ENCODE measurements at regions not wholly inside any gene's neighbourhood (a gene's known extent, or its start where the extent isn't known, plus 50 kb on each side); places are given as distances from the start of the nearest gene placed in this dataset.

GRCh38 chr4:153974452-153974851 lies 185.6 kb upstream of the SFRP2 start (continued):
- TF ChIP-seq SP4 (IDR thresholded peaks at IDR 0.05; ENCODE audit: low read length) = no peak

- H3K4me1 ChIP-seq (replicated peaks in 1 of 4; ENCODE audit: control insufficient read depth in 3 of 4, insufficient read depth in 4 of 4, low read length in 3 of 4) = no peaks in the 10 kb centered on the region
- no peak for TF ChIP-seq KDM4A (IDR thresholded peaks at IDR 0.05; ENCODE audit: low read depth, low read length, severe bottlenecking)
- no peak for TF ChIP-seq RBBP5 (IDR thresholded peaks at IDR 0.05; ENCODE audit: borderline replicate concordance, low read depth, low read length)
- TF ChIP-seq TCF12 (IDR thresholded peaks at IDR 0.05; ENCODE audit: low read depth, low read length) = no peak
- no peak for TF ChIP-seq SIRT6 (IDR thresholded peaks at IDR 0.05; ENCODE audit: low read length)
- no peak for TF ChIP-seq BCL11A (IDR thresholded peaks at IDR 0.05; ENCODE audit: low read depth in 2 of 2, low read length in 2 of 2)
- TF ChIP-seq GTF2F1 (IDR thresholded peaks at IDR 0.05; ENCODE audit: borderline replicate concordance, low read depth, low read length) = no peak
- TF ChIP-seq EP300 (IDR thresholded peaks at IDR 0.05; ENCODE audit: borderline replicate concordance in 1 of 2, low read depth in 2 of 2, low read length in 2 of 2) = no peak
- TF ChIP-seq EGR1 (IDR thresholded peaks at IDR 0.05; ENCODE audit: borderline replicate concordance, low read depth, low read length) = no peak
- TF ChIP-seq GABPA (IDR thresholded peaks at IDR 0.05; ENCODE audit: borderline replicate concordance, insufficient read depth, low read length) = no peak
- no peak for TF ChIP-seq ASH2L (IDR thresholded peaks at IDR 0.05; ENCODE audit: low read length)
- no peak for TF ChIP-seq KDM1A (IDR thresholded peaks at IDR 0.05; ENCODE audit: borderline replicate concordance, low read length)
- TF ChIP-seq CBX8 (IDR thresholded peaks at IDR 0.05; ENCODE audit: borderline replicate concordance, low read depth, low read length) = no peak
- TF ChIP-seq TAF1 (IDR thresholded peaks at IDR 0.05; ENCODE audit: low read depth, low read length) = no peak
- TF ChIP-seq POLR2A (IDR thresholded peaks at IDR 0.05; ENCODE audit: control extremely low read depth in 1 of 2, low read depth in 2 of 2, low read length in 2 of 2) = no peak
Observed at GRCh38 chr4:153973942-153974341, 185.1 kb upstream of the SFRP2 start.

More at GRCh38 chr4:153973942-153974341, 185.1 kb upstream of the SFRP2 start:
- Histone ChIP-seq H2AFZ (ENCODE audit: low read length) (no peak overlapping the region), H4K5ac (ENCODE audit: insufficient read length, low read depth, low read length) (no peak overlapping the region), H3K4ac (replicated peaks; ENCODE audit: insufficient read length, low read depth, low read length) (no peak overlapping the region), H2BK12ac (ENCODE audit: low read depth, low read length) (no peak overlapping the region), H3K56ac (replicated peaks; ENCODE audit: insufficient read length, low read depth, low read length) (no peak overlapping the region), H3K9me3 (ENCODE audit: insufficient read depth in 2 of 2, low read depth in 1 of 2, low read length in 1 of 2) (peaks cover 16 to 25% of the 10 kb centered on the region in 2 experiments), H4K8ac (ENCODE audit: extremely low read depth, insufficient read depth, low read length) (no peak overlapping the region), H2BK120ac (replicated peaks; ENCODE audit: low read depth, low read length) (no peak overlapping the region), H3K36me3 (ENCODE audit: control insufficient read depth in 2 of 4, insufficient read depth in 4 of 4, low read length in 3 of 4) (no peaks in the 10 kb centered on the region), H3K79me2 (ENCODE audit: control insufficient read depth in 1 of 2, insufficient read depth in 2 of 2, low read length in 2 of 2) (no peaks in the 10 kb centered on the region), H3K27me3 (replicated peaks in 1 of 4; ENCODE audit: control insufficient read depth in 3 of 4, extremely low read depth in 1 of 4, insufficient read depth in 3 of 4, low read length in 3 of 4) (no peaks in the 10 kb centered on the region), H2BK20ac (ENCODE audit: low read length) (no peak overlapping the region), H3K23ac (ENCODE audit: insufficient read length) (no peak overlapping the region), H3K4me3 (ENCODE audit: extremely low read depth in 1 of 4, insufficient read depth in 2 of 4, low read depth in 3 of 4, low read length in 4 of 4) (no peak overlapping the region), H2BK5ac (ENCODE audit: low read depth, low read length) (no peak overlapping the region), H3K79me1 (ENCODE audit: low read depth, low read length) (no peaks in the 10 kb centered on the region), H3K23me2 (ENCODE audit: low read depth, low read length) (no peaks in the 10 kb centered on the region), H3K27ac (ENCODE audit: low read depth, low read length) (no peak overlapping the region), H3K4me2 (ENCODE audit: insufficient read depth in 1 of 2, low read depth in 2 of 2, low read length in 2 of 2) (no peak overlapping the region), H2AK5ac (ENCODE audit: low read depth, low read length) (no peak overlapping the region), H2BK15ac (ENCODE audit: low read length) (no peak overlapping the region), H3K9ac (replicated peaks in 1 of 4; ENCODE audit: extremely low read depth in 1 of 4, low read depth in 3 of 4, low read length in 3 of 4) (no peak overlapping the region), H4K91ac (replicated peaks; ENCODE audit: insufficient read length, low read length) (no peak overlapping the region), H3K14ac (ENCODE audit: insufficient read length) (no peak overlapping the region), H4K20me1 (replicated peaks in 1 of 2; ENCODE audit: control insufficient read depth in 1 of 2, insufficient read depth in 2 of 2, low read length in 2 of 2) (no peaks in the 10 kb centered on the region), H3K18ac (ENCODE audit: extremely low read depth, low read length) (no peak overlapping the region)
- FAIRE-seq (no peak), DNase-seq (ENCODE audit: low read depth in 1 of 2, low spot score in 2 of 2) (no peak)
- CTCF ChIA-PET (ENCODE audit: partially characterized antibody) = interaction anchor here (1.0 kb wide), 1 partner anchor 12 kb away, joined by 4 read pairs; no protein-coding TSS in a partner anchor
- POLR2A ChIA-PET (ENCODE audit: partially characterized antibody) = no interaction called here
- 67% methylated on average over 4 of the region's 4 CpGs; no CpG with 5 or more reads in 1 of the 2 experiments for WGBS, 2 experiments (ENCODE audit: extremely low coverage in 1 of 2, insufficient coverage in 1 of 2, insufficient read length in 1 of 2, insufficient replicate concordance in 2 of 2, low coverage in 1 of 2, low lambda C conversion rate in 2 of 2, missing lambda C conversion rate in 1 of 2)

All from H1 (cell line).